Stimulated activated naive CD8-positive, alpha-beta T cell treated with anti-CD3 and anti-CD28 coated beads, Interleukin-15, Interleukin-2, amounts not matched to agents 100 ng/mL and 50 ng/mL, for 24 hours (primary cell): ENCODE measurements at regions not wholly inside any gene's neighbourhood (a gene's known extent, or its start where the extent isn't known, plus 50 kb on each side); places are given as distances from the start of the nearest gene placed in this dataset.

Experiments
- H3K27ac Mint-ChIP-seq: one replicate; pipeline ENCODE4 v1.8.0; 2021; ENCODE audit warnings: mild to moderate bottlenecking, mixed read lengths
- H3K27me3 Mint-ChIP-seq: one replicate; pipeline ENCODE4 v1.8.0; 2021; ENCODE audit warnings: mixed read lengths
- H3K36me3 Mint-ChIP-seq: one replicate; pipeline ENCODE4 v1.8.0; 2021; ENCODE audit warnings: low read depth, mixed read lengths
- H3K4me1 Mint-ChIP-seq: one replicate; pipeline ENCODE4 v1.8.0; 2021; ENCODE audit warnings: low read depth, mixed read lengths
- H3K4me3 Mint-ChIP-seq: one replicate; pipeline ENCODE4 v1.8.0; 2021; ENCODE audit warnings: mild to moderate bottlenecking, mixed read lengths
- H3K9me3 Mint-ChIP-seq: one replicate; pipeline ENCODE4 v1.8.0; 2021; ENCODE audit warnings: mixed read lengths

DNA sequence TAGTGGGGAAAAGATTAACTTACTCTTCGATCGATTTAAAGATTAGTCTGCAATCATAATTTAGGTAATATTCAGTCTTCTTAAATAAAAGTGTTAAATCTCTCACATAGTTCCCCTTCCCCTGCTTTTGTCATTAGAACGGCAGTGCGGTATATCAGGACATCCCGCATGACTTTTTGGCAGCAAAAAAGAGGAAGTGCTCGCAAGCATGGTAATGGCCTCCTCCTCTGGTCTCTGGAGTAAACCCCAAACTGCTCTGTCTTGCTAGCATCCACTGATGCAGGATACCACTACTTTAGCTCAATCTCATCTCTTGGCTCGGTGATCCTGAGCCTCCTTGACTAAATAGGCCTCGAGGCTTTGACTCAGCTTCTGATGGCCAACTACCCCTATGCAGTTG is 78.7 kb upstream of the VAV3 start:
- H3K27ac Mint-ChIP-seq = no peak overlapping the region
- H3K4me1 Mint-ChIP-seq = peaks cover 46% of the 10 kb centered on the region
- no peaks in the 10 kb centered on the region for H3K36me3 Mint-ChIP-seq

DNA sequence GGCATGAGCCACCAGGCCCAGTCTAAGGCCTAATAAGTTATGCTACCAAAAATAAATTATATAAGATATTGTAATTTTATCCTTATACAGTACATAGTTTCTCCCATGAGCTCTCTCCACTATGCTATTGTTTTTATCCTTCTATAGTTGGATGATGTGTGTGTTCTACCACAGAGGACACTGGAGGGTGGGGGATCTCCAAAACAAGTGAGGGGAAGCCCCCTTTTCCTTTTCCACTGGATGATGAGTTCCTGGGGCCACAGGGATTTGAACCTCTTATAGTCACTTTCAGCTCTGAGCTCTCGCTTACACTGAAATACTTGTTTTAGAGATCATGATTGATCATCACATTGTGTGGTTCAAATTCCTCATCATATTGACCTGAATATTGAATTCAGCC is 77.6 kb upstream of the VAV3 start:
- H3K27ac Mint-ChIP-seq = no peak overlapping the region
- H3K9me3 Mint-ChIP-seq = no peaks in the 10 kb centered on the region
- H3K4me3 Mint-ChIP-seq = no peak overlapping the region
- no peaks in the 10 kb centered on the region for H3K36me3 Mint-ChIP-seq
- no peaks in the 10 kb centered on the region for H3K27me3 Mint-ChIP-seq
- H3K4me1 Mint-ChIP-seq = peaks cover 46% of the 10 kb centered on the region

More for the DNA sequence above, 78.7 kb upstream of the VAV3 start:
- Mint-ChIP-seq H3K4me3 (no peak overlapping the region), H3K27me3 (no peaks in the 10 kb centered on the region), H3K9me3 (no peaks in the 10 kb centered on the region)

DNA sequence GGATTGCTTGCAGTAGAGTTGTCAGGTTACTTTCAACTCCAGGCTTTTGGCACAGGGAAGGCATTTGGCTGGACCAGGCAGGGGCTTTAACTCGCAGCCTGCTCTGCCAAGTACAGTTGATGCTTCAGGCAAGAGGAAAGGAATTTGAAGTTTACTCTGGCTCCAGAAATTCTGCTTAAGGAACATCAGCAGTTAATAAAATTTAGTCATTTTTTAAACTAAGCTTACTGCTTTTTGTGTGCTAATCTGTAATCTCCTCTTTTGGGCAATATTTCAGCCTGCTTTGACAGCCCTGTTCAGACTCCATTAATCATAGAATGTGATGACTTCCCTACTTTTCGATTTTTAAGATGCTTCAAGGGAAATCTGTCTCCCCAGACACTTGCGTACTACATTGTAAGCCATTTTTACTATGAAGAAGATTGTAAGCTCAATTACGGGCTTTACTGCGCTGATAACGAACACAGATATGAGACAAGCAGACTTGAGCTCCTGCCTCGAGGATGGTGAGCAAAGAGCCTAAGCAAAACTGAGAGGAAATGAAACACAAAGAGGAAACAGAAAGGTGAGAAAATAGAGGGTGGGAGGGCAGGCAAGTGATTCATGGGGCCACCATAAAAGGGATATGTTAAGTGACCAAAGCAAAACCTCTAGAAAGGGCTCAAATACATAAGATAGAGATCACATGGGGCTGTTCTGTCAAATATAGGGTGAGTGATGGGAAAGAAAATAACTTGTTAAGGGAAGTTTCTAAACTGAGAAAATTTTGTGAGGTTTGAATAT is 76.6 kb upstream of the VAV3 start:
- Mint-ChIP-seq H3K4me3 (peak overlapping the region; percentile 38), H3K4me1 (peaks cover 46% of the 10 kb centered on the region), H3K27ac (peak overlapping the region; percentile 89), H3K27me3 (no peaks in the 10 kb centered on the region), H3K9me3 (no peaks in the 10 kb centered on the region), H3K36me3 (no peaks in the 10 kb centered on the region)

DNA sequence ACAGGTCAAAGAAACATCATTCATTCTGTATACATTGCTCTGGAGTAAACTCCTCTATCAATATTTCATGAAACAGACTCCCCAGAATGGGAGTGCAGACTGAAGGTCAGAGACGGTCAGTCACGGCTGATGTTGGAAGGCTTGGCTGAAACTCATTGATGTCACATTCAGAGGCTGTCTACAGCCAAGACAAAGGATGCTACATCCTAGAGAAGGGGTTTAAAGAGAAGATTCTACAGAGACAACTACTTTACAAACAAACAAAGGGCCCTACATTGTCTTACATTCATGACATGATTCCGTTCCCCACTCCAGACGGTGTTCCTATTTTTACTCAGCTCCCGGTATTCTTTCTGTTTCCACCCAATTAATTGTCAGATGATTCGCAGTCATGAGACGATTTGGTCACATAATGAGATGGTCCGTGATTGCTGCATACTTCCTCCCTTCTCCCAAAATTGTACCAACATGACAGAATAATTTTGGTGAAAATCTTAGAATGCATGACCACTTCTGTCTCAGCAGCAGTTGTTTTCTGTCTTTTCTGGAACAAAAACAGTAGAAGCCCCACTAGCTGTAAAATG is 73.8 kb upstream of the VAV3 start:
- Mint-ChIP-seq H3K36me3 (no peaks in the 10 kb centered on the region), H3K4me1 (peaks cover 29% of the 10 kb centered on the region), H3K4me3 (no peak overlapping the region), H3K27me3 (no peaks in the 10 kb centered on the region), H3K27ac (no peak overlapping the region), H3K9me3 (no peaks in the 10 kb centered on the region)

DNA sequence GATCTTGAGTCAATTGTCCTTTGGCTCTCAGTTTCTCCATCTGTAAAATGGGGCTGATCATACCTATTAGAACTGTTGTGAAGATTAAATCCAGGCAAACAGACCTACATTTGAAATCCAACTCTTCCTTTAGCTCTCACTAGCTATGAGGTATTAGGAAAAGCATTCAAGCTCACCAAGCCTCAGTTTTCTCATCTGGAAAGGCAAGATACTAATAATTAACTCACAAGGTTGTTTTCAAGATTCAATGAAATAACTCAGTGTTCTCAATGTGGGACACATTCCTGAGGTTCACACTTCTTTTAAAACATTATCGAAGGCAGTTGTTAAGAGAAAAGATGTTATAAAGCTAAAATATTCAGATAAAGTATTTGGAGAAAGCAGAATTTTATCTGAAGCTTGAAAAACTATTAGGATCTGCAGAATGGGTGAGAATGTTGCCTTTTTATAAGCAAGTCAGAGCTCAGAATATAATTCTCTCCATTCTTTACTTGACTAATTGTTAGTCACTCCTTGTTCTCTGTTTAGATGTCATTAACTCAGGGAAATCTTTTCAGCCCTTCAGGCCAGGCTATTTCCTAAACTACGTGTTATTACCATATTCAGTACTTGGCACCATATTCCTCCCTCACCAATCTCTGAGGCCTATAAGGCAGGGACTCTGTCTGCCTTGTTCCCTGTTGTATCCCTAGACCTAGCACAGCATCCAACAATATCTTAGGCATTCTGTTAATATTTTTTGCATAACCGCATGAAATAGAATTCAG is 72.0 kb upstream of the VAV3 start:
- H3K27ac Mint-ChIP-seq = no peak overlapping the region

DNA sequence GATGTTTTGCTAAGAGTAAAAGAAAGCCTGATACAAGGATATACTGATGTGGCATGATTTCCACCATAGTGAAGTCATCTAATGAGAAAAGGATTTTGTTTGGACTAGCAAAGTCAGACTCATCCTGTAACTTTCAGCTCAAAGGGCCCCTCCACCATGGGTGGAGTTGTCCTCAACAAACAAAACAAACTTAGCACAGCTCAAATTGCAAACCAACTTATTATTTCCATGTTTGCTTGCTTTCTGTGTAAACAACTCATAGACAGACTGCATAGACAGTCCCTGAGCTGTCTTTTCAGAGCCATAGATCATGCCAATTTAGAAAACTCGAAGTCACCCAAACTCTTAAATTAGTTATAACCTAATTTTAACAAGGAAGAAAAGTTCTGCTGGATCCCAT is 69.4 kb upstream of the VAV3 start:
- no peaks in the 10 kb centered on the region for H3K27me3 Mint-ChIP-seq
- no peaks in the 10 kb centered on the region for H3K4me1 Mint-ChIP-seq
- H3K36me3 Mint-ChIP-seq = no peaks in the 10 kb centered on the region
- H3K4me3 Mint-ChIP-seq = no peak overlapping the region
- H3K9me3 Mint-ChIP-seq = no peaks in the 10 kb centered on the region
- no peak overlapping the region for H3K27ac Mint-ChIP-seq

More for the DNA sequence above, 72.0 kb upstream of the VAV3 start:
- no peaks in the 10 kb centered on the region for H3K9me3 Mint-ChIP-seq
- no peaks in the 10 kb centered on the region for H3K36me3 Mint-ChIP-seq
- H3K27me3 Mint-ChIP-seq = no peaks in the 10 kb centered on the region
- H3K4me3 Mint-ChIP-seq = no peak overlapping the region
- peaks cover 12% of the 10 kb centered on the region for H3K4me1 Mint-ChIP-seq

DNA sequence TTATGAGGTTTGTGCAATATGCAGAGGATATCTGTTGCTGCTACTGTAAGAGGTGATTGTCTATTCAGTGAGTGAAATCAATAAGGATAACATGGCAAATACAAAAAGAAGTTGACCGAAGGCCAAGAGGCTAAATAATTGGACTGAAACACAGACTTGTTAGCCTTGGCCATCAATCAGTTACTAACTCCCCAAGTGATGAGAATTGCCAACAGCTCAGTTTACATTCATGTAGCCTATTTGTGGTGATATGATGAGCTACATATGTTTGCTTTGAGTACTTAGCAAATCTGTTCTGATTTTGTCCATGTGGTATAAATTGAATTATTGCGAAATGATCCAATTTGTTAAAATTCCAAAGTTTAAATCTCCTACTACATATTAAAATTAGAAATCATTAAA is 68.6 kb upstream of the VAV3 start:
- H3K27me3 Mint-ChIP-seq = no peaks in the 10 kb centered on the region
- no peak overlapping the region for H3K27ac Mint-ChIP-seq
- no peaks in the 10 kb centered on the region for H3K9me3 Mint-ChIP-seq
- H3K4me3 Mint-ChIP-seq = no peak overlapping the region
- no peaks in the 10 kb centered on the region for H3K36me3 Mint-ChIP-seq
- H3K4me1 Mint-ChIP-seq = no peaks in the 10 kb centered on the region

DNA sequence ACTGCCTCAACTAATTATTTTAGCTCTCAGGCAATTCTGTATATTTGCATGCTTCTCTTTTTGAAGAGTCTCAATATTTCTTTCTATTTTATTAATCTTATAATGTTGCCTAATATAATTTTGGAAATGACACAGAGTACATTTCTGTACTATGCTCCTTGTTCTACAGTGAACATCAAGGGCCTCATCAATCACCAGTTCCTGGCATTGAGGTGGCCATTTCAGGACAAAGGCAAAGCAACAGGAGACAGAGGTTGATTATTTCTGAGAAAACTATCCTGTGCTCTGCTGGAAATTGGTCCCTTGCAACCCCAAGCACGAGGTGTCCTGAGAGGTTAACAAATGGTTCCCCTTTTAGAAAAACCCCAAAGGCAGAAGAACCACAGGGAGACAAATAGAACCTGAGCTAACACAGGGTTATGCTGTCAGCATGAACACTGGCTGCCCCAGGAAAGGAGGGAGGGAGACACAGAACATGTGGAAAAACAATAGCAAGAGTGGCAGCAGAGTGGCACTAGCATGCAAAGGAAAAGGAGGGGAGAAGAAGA is 63.9 kb upstream of the VAV3 start:
- Mint-ChIP-seq H3K36me3 (no peaks in the 10 kb centered on the region), H3K4me1 (peaks cover 4% of the 10 kb centered on the region), H3K27ac (no peak overlapping the region)

DNA sequence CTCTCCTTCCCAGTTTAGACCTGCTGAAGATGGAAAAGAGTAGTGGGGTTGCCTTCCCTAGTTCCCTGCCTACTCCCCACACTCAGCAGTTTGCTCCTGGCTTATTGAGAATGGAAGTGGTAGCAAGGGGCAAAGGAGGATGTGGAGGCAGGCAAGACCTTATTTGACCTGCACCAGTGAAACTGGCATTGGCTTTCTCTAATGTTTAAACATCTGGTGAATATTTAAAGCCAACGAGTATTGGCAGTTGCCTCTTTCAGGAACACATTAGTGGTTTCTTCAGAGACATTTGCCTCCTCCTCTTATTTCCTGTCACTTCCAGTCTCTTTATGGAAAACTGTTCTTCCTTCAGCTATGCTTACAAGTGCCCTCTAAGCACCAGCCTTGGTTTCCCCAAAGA is 62.4 kb upstream of the VAV3 start:
- Mint-ChIP-seq H3K9me3 (no peaks in the 10 kb centered on the region), H3K27ac (no peak overlapping the region), H3K4me3 (no peak overlapping the region), H3K27me3 (no peaks in the 10 kb centered on the region), H3K36me3 (no peaks in the 10 kb centered on the region), H3K4me1 (peaks cover 4% of the 10 kb centered on the region)

More for the DNA sequence above, 63.9 kb upstream of the VAV3 start:
- Mint-ChIP-seq H3K9me3 (no peaks in the 10 kb centered on the region), H3K27me3 (no peaks in the 10 kb centered on the region), H3K4me3 (no peak overlapping the region)

DNA sequence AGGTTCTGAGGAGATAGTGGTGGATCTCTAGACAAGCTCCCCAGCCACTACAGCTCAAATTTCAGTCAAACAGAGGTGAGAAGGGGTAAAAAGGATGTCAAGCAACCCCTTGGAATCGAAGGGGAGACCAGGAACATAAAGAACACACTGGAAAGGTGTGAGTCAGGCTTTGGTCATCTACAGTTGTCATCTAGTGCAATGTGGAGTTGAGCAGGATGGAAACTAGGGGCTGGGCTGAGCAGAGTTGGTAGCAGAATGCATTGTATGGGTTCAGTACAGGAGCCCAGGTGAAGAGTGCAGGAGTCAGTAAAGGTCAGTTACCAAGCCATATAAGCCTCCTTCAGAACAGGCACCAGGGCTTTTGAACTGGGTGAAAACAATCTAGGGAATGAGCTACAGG is 52.7 kb upstream of the VAV3 start:
- H3K4me3 Mint-ChIP-seq = no peak overlapping the region
- no peaks in the 10 kb centered on the region for H3K36me3 Mint-ChIP-seq
- no peaks in the 10 kb centered on the region for H3K27me3 Mint-ChIP-seq
- H3K27ac Mint-ChIP-seq = peak overlapping the region; percentile 45
- peaks cover 21% of the 10 kb centered on the region for H3K4me1 Mint-ChIP-seq
- H3K9me3 Mint-ChIP-seq = no peaks in the 10 kb centered on the region

DNA sequence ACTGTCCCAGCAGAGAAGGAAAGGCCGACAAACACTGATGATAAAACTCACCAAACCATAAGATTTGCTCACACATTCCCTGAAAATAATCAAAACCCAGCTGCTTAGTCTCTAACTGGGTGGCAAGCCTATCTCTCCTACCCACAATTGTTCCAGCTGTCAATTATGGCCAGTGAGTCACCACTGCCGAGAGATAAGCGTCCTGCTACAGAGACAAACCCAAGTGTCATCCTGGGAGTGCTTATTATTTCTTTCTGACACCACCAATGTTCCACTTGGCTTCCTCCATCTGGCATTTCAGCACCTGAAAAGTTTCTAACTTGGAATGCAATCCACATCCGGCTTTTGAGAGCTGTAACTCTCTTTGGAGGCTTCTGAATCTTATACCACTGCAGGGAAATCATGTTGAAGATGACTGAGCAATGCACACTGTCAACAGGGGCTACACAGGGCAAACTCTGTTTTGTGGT is 51.5 kb upstream of the VAV3 start:
- H3K27me3 Mint-ChIP-seq = no peaks in the 10 kb centered on the region
- no peaks in the 10 kb centered on the region for H3K36me3 Mint-ChIP-seq
- H3K4me3 Mint-ChIP-seq = no peak overlapping the region
- H3K9me3 Mint-ChIP-seq = no peaks in the 10 kb centered on the region
- H3K4me1 Mint-ChIP-seq = peaks cover 21% of the 10 kb centered on the region
- peak overlapping the region; percentile 9 for H3K27ac Mint-ChIP-seq
